Activated CD4-positive, alpha-beta memory T cell treated with anti-CD3 and anti-CD28 coated beads, Interleukin-2, amount 10 ng/mL, durations not matched to agents 7 days and 5 days (primary cell): ENCODE measurements at regions not wholly inside any gene's neighbourhood (a gene's known extent, or its start where the extent isn't known, plus 50 kb on each side); places are given as distances from the start of the nearest gene placed in this dataset.
"Not testable (repeated sequence)": the region's sequence is repeated elsewhere in the genome, so short reads cannot be mapped to it uniquely, and the experiment has no call there.

Source experiments
- CTCF ChIA-PET: fragments of 350-600 bp; sonication (Branson Sonifier 250); formaldehyde crosslinking; loops from one replicate; lab custom pipeline; 2021; ENCODE audit warnings: antibody characterized with exemption, inconsistent platforms; lab: Charles Lee
- POLR2A ChIA-PET: fragments of 350-600 bp; sonication (Branson Sonifier 250); formaldehyde crosslinking; loops from one replicate; lab custom pipeline; 2021; ENCODE audit warnings: antibody characterized with exemption; lab: Charles Lee
- DNase-seq: peaks from one replicate; pipeline ENCODE4 v3.0.0-alpha.2; 2020
- H3K27ac Mint-ChIP-seq: one replicate; pipeline ENCODE4 v1.8.0; 2021; ENCODE audit warnings: mild to moderate bottlenecking, mixed read lengths
- H3K27me3 Mint-ChIP-seq: one replicate; pipeline ENCODE4 v1.8.0; 2021; ENCODE audit warnings: mixed read lengths
- H3K36me3 Mint-ChIP-seq: one replicate; pipeline ENCODE4 v1.8.0; 2021; ENCODE audit warnings: low read depth, mixed read lengths
- H3K4me1 Mint-ChIP-seq: one replicate; pipeline ENCODE4 v1.8.0; 2021; ENCODE audit warnings: mixed read lengths
- H3K4me3 Mint-ChIP-seq: one replicate; pipeline ENCODE4 v1.8.0; 2021; ENCODE audit warnings: mild to moderate bottlenecking, mixed read lengths
- H3K9me3 Mint-ChIP-seq: one replicate; pipeline ENCODE4 v1.8.0; 2021; ENCODE audit warnings: mixed read lengths

DNA sequence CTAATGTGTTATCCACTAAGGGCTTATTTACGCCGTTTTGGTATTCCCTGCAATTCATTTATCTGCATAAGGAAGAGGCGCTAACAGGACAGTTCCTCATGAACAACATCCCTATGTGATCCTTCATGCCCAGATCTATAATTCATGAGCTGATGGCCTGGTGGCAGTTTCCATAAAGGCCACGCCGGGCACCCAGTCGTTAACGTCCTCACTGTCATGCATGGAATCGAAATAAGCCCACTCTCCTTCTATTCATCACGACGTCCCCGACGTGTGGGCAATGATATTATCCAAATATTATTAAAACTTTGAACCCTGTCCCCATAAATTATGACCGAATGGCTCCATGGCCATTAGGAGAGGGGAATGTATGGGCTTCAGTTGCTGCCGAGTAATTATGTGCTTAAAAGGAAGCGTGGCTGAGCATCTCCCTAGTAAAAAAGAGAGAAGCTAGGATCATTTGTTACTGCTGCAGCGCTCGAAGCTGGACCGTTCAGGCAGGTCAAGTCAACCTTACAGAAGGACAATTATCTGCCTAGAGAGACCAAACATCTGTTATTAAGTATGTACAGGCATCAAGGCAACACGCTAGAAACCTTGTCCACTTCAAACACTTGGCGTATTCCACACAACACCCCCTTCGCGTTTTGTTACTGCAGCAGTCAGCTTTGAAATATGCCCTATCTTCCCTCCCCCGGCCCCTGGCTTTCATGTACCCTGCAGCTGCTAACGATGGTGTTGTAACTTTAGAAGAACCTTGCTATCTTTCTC is 94.0 kb upstream of the SALL1 start:
- POLR2A ChIA-PET: no interaction called here
- H3K4me1 Mint-ChIP-seq: no peaks in the 10 kb centered on the region
- no peaks in the 10 kb centered on the region for H3K27me3 Mint-ChIP-seq
- no peak overlapping the region for H3K27ac Mint-ChIP-seq
- H3K4me3 Mint-ChIP-seq: no peak overlapping the region
- no peak for DNase-seq
- CTCF ChIA-PET: no interaction called here
- H3K36me3 Mint-ChIP-seq: no peaks in the 10 kb centered on the region
- H3K9me3 Mint-ChIP-seq: peaks cover 9% of the 10 kb centered on the region

DNA sequence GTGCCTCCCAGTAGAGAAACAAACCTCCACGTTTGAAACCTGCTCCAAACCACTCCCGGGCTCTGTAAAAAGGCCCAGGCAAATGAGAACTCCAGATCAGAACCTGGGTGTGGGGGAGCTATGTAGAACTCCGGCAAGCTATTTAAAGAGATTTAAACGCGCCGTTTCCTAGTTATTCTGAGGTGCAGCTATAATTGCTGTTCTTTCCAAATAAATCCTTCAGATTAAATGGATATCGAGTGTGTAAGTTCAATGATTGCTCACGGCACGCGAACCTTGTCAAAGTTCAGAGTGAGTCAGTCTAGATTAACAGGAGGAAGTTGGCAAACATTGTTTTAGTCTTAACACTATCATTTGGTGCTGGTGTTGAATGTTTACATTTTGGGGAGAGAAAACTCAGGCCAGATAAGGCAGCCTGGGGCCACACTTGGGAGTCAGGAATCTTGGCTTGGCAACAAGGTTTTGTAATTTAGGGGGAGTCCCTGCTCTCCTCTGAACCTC is 92.9 kb upstream of the SALL1 start:
- H3K4me3 Mint-ChIP-seq: no peak overlapping the region
- DNase-seq: no peak
- H3K4me1 Mint-ChIP-seq: no peaks in the 10 kb centered on the region
- no peaks in the 10 kb centered on the region for H3K27me3 Mint-ChIP-seq
- no peak overlapping the region for H3K27ac Mint-ChIP-seq
- ChIA-PET POLR2A (no interaction called here), CTCF (no interaction called here)
- H3K9me3 Mint-ChIP-seq: peaks cover 16% of the 10 kb centered on the region
- H3K36me3 Mint-ChIP-seq: no peaks in the 10 kb centered on the region

DNA sequence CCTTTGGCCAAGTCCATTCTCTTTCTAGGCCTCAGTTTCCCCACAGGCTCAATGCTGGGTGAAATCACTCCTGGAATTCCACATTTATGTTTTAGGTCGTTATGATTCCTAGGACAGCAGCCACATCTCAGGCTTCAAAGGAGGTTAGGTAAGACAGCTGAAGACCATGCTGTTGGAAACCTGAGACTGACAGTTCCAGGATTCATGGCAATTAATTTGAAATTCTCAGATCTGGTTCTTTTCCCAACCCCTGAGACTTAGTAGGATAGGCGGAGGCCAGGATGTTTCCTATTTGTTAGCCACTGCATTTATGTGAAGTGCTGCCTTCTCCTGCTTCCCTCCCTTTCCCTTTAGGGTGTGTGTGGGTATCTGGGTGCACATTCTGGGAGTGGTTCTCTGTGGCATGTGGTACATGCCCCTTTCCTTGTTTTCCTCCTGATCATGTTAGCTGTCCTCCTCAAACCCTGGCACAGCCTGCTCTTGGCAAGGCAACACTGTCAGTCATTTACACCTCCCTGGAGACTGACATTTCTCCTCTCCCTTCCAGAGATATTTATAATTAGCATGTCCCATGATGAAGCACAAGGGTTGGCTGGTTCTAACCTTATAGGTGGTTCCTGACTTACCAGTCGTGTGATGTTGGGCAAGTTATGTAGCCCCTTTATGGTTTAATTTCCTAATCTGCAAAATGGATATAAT is 91.4 kb upstream of the SALL1 start:
- H3K27me3 Mint-ChIP-seq: no peaks in the 10 kb centered on the region
- H3K9me3 Mint-ChIP-seq: peaks cover 17% of the 10 kb centered on the region
- no peak overlapping the region for H3K27ac Mint-ChIP-seq
- H3K4me1 Mint-ChIP-seq: no peaks in the 10 kb centered on the region
- no peak for DNase-seq
- ChIA-PET CTCF (no interaction called here), POLR2A (no interaction called here)
- no peaks in the 10 kb centered on the region for H3K36me3 Mint-ChIP-seq
- no peak overlapping the region for H3K4me3 Mint-ChIP-seq

DNA sequence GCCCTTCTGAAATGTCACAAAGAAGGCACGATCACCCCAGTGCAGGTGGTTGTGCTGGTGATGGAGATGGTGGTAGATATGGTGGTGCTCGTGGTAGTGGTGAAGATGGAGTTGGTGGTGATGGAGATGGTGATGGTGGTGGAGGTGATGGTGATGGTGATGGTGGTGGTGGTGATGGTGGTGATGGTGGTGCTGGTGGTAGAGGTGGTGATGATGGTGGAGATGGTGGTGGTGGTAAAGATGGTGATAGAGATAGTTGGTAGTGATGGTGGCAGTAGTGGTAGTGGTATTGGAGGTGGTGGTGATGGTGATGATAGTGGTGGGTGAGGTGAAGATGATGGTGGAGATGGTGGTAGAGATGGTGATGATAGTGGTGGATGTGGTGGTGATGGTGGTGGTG is 88.1 kb upstream of the SALL1 start:
- Mint-ChIP-seq H3K27ac (no peak overlapping the region), H3K36me3 (no peaks in the 10 kb centered on the region), H3K4me1 (no peaks in the 10 kb centered on the region), H3K4me3 (no peak overlapping the region), H3K27me3 (no peaks in the 10 kb centered on the region), H3K9me3 (peaks cover 17% of the 10 kb centered on the region)
- DNase-seq: no peak
- POLR2A ChIA-PET: no interaction called here
- CTCF ChIA-PET: no interaction called here

DNA sequence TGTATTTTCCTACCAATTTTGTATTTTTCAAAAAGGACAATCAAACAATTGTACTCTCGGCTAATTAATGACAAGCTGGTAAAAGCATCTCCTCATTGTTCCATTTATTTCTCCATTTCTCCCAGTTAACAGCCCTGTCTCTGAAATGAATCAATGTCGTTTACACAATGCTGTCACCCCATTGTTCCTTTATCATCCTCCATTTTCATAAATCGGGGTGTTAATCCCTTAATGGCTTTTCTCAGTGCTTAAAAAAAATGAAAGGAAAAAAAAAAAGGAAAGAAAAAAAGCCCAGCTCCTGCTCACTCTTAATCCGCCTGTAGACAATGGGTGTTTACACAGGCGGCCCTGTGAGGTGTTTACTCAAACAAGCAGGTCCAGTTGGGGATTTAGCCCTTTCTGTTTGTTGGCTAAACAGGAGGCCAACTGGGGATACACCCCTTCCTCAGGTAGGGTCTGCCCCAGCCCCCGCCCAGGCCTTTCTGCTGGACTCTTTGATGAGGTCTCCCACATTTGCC is 86.8 kb upstream of the SALL1 start:
- DNase-seq: no peak
- POLR2A ChIA-PET: no interaction called here
- H3K36me3 Mint-ChIP-seq: no peaks in the 10 kb centered on the region
- peaks cover 14% of the 10 kb centered on the region for H3K9me3 Mint-ChIP-seq
- no peak overlapping the region for H3K4me3 Mint-ChIP-seq
- H3K27me3 Mint-ChIP-seq: no peaks in the 10 kb centered on the region
- no peak overlapping the region for H3K27ac Mint-ChIP-seq
- CTCF ChIA-PET: no interaction called here
- H3K4me1 Mint-ChIP-seq: no peaks in the 10 kb centered on the region

DNA sequence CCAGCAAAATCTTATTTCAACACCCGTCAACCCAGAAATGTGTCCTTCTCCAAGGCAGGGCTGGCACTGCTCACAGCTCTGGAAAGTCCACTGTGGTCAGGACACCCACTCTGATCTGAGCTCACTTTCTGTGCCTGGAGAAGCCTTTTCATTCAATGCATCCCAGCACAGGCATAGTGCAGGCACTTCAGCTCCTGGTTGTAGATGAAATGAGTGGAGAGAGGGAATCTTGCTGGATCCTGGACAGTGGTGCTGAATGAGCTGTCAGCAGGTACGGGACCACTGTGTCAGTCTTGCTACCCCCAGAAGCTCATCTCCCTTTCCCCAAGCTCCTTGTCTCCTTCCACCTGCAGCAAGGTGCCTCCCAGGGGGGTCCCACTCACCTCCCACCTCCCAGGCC is 86.1 kb upstream of the SALL1 start:
- H3K36me3 Mint-ChIP-seq: no peaks in the 10 kb centered on the region
- DNase-seq: no peak
- CTCF ChIA-PET: no interaction called here
- H3K9me3 Mint-ChIP-seq: peaks cover 14% of the 10 kb centered on the region
- no peaks in the 10 kb centered on the region for H3K4me1 Mint-ChIP-seq
- POLR2A ChIA-PET: no interaction called here
- H3K27me3 Mint-ChIP-seq: no peaks in the 10 kb centered on the region
- H3K4me3 Mint-ChIP-seq: no peak overlapping the region
- H3K27ac Mint-ChIP-seq: no peak overlapping the region

DNA sequence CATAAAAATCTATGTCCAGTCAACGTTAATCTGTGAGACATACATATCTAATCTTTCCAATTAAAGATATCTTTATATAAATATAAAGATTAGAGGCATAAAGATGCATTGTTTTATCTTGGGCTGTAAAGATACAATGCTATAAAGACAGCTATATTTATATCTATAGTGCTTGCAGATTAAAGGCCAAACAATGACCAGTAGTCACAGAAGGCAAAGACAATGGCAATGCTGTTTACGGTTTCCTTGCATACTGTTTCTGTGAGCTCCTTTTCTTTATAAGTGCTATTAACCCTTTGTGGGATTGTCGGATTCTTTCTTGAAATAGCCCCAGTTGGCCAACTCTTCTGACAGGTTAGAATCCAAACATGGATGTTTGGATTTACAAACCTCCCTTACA is 85.5 kb upstream of the SALL1 start:
- ChIA-PET CTCF (no interaction called here), POLR2A (no interaction called here)
- Mint-ChIP-seq H3K27ac (no peak overlapping the region), H3K4me1 (no peaks in the 10 kb centered on the region), H3K4me3 (no peak overlapping the region), H3K9me3 (peaks cover 14% of the 10 kb centered on the region), H3K36me3 (no peaks in the 10 kb centered on the region), H3K27me3 (no peaks in the 10 kb centered on the region)
- no peak for DNase-seq

DNA sequence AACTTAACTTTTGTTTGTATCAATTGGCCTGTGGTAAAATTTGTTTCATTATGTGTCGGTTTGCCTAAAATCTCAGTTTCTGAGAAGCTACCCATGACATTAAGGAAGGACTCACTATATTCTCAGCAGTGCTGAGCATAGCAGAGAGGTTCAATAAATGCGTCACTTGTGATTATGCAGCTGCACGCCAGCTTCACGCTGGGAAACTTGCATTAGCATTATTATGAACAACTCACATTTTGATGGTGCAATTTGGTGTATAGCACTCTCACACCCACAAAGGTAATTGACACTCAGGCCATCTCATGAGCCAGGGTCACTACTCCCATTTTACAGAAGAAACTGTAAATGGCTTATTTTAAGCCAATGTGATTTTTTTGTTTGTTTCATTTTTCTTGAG is 80.6 kb upstream of the SALL1 start:
- POLR2A ChIA-PET: no interaction called here
- CTCF ChIA-PET: no interaction called here
- Mint-ChIP-seq H3K4me1 (no peaks in the 10 kb centered on the region), H3K9me3 (peaks cover 2% of the 10 kb centered on the region), H3K36me3 (no peaks in the 10 kb centered on the region), H3K4me3 (no peak overlapping the region), H3K27me3 (no peaks in the 10 kb centered on the region), H3K27ac (no peak overlapping the region)
- DNase-seq: no peak

DNA sequence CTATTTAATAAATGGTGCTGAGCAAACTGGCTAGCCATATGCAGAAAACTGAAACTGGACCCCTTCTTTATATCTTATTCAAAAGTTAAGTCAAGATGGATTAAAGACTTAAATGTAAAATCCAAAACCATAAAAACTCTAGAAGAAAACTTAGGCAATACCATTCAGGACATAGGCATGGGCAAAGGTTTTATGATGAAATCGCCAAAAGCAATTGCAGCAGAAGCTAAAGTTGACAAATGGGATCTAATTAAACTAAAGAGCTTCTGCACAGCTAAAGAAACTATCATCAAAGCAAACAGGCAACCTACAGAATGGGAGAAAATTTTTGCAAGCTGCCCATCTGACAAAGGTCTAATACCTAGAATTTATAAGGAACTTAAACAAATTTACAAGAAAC is 79.0 kb upstream of the SALL1 start:
- H3K36me3 Mint-ChIP-seq, POLR2A ChIA-PET: not testable (repeated sequence)

DNA sequence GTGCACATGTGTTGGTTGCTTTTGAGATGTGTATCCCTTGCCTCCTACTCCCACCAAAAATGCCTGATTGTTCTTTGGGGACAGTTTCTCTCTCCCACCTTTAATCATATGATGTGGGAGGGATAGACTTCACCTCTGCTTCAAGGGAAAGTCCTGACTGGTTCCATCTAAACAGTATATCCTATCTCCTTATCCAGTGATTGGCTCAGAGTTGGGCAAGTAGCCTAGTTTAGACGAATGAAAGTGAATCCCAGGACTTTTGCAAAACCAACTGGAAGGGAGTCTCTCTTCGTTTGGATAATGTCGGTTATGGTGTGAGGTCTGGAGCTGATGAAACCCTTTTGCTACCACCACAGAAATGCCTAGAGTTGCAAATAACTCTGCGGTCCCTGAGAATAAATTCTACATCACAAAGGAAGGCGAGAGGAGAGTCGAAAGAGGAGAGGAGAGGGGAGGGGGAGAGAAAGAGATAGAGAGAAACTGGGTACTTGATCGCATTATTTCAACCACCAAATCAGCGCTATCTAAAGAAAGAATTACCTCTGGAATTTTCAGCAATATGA is 77.1 kb upstream of the SALL1 start:
- ChIA-PET CTCF (no interaction called here), POLR2A (no interaction called here)
- no peak overlapping the region for H3K4me3 Mint-ChIP-seq
- H3K27me3 Mint-ChIP-seq: no peaks in the 10 kb centered on the region
- DNase-seq: no peak
- no peak overlapping the region for H3K27ac Mint-ChIP-seq
- no peaks in the 10 kb centered on the region for H3K36me3 Mint-ChIP-seq
- no peaks in the 10 kb centered on the region for H3K4me1 Mint-ChIP-seq
- H3K9me3 Mint-ChIP-seq: peaks cover 2% of the 10 kb centered on the region

More for the DNA sequence above, 79.0 kb upstream of the SALL1 start:
- H3K9me3 Mint-ChIP-seq, H3K27ac Mint-ChIP-seq, CTCF ChIA-PET, H3K27me3 Mint-ChIP-seq, H3K4me3 Mint-ChIP-seq, DNase-seq, H3K4me1 Mint-ChIP-seq: not testable (repeated sequence)

DNA sequence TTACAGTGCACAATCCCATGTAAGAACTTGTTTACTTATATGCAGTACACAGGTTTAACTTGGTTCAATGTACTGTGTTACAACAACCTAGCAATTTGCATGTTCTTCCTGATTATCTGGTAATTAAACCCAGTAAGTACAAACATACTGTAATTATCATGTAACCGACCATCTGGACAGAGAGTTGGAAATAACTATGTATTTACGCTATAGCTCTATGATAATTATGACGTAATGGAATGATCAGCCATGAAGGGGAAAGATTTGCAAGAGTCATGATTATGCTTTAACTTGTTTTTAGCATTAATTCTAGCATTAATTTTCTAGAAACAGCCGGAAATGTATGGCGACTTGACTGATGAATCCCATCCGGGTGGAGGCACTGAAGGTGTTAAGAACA is 74.8 kb upstream of the SALL1 start:
- Mint-ChIP-seq H3K27me3 (no peaks in the 10 kb centered on the region), H3K4me1 (no peaks in the 10 kb centered on the region), H3K36me3 (no peaks in the 10 kb centered on the region), H3K9me3 (peaks cover 2% of the 10 kb centered on the region), H3K4me3 (no peak overlapping the region), H3K27ac (no peak overlapping the region)
- POLR2A ChIA-PET: no interaction called here
- no peak for DNase-seq
- CTCF ChIA-PET: no interaction called here

DNA sequence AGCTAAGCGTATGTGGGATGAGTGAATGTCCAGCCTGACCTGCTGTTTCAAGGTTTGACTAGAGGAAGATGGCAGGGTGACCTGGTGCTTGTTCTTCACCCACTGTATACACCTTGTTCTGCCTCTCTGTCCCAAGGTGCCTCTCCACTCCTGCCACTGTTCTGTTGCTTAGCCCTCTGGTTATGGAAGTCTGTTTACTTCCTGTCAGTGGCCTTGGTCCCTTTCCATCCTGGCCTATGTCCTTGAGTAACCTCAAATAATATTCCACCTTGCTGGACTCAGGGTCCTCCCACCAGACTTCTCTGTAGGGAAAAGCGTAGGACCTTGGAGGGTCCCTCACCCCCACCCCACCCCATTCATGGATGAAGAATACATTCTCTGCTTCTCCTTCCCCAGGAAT is 73.2 kb upstream of the SALL1 start:
- ChIA-PET POLR2A (no interaction called here), CTCF (no interaction called here)
- Mint-ChIP-seq H3K27me3 (no peaks in the 10 kb centered on the region), H3K4me3 (no peak overlapping the region), H3K9me3 (no peaks in the 10 kb centered on the region), H3K4me1 (no peaks in the 10 kb centered on the region), H3K27ac (no peak overlapping the region), H3K36me3 (no peaks in the 10 kb centered on the region)
- no peak for DNase-seq

DNA sequence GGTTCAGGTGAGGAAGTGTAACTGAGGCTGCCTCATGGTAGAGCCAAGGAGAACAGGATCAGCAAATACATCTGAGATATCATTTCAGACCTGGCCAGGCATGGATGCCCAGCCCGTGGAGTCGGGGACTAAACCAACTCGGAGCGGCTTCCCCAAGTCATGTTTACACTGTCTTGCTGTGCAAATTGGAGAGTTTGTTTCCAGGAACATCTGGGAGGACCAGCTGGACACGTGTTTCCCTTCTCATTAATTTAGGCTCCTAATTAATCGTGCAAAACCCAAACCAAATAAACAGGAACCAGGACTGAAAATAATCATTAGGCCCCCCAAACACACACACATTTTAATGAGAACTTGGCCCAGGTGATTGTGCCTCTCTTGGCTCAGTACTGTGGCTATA is 70.9 kb upstream of the SALL1 start:
- no peak overlapping the region for H3K27ac Mint-ChIP-seq
- no peak for DNase-seq
- no peaks in the 10 kb centered on the region for H3K4me1 Mint-ChIP-seq
- H3K36me3 Mint-ChIP-seq: no peaks in the 10 kb centered on the region
- no peaks in the 10 kb centered on the region for H3K27me3 Mint-ChIP-seq
- POLR2A ChIA-PET: no interaction called here
- no peak overlapping the region for H3K4me3 Mint-ChIP-seq
- no peaks in the 10 kb centered on the region for H3K9me3 Mint-ChIP-seq
- CTCF ChIA-PET: no interaction called here
